PC-9 (cell line): ENCODE measurements at regions not wholly inside any gene's neighbourhood (a gene's known extent, or its start where the extent isn't known, plus 50 kb on each side); places are given as distances from the start of the nearest gene placed in this dataset.

Experiments
- BruUV-seq: library from RNA; stranded (reverse); fragments of 400-500 nt; replicated peaks from 2 replicates; lab custom pipeline; 2021; lab: Mats Ljungman, UMichigan
- CTCF ChIA-PET: fragments of 300-600 bp; sonication (Branson Sonifier 250); formaldehyde crosslinking; loops from one replicate; lab custom pipeline; 2022; ENCODE audit warnings: antibody characterized with exemption; lab: Charles Lee
- POLR2A ChIA-PET: fragments of 300-600 bp; sonication (Branson Sonifier 250); formaldehyde crosslinking; loops from one replicate; lab custom pipeline; 2022; ENCODE audit warnings: antibody characterized with exemption; ENCODE audit not compliant: unreplicated experiment; lab: Charles Lee
- DNase-seq, 2 experiments: peaks; one replicate each; pipeline versions ENCODE4 v3.0.0 to v3.0.0-alpha.2; 2015 to 2022; ENCODE audit warnings: mixed read lengths in 1 of 2
- H2AFZ ChIP-seq: fragments of 200-600 bp; sonication (generic); 2 replicates; pipeline ENCODE4 v1.8.1; 2017; ENCODE audit warnings: antibody characterized with exemption
- H3F3A ChIP-seq: fragments of 200-600 bp; sonication (generic); 2 replicates; pipeline ENCODE4 v1.8.1; 2017; ENCODE audit warnings: antibody characterized with exemption, mild to moderate bottlenecking, low read depth; ENCODE audit not compliant: insufficient read depth
- H3K27ac ChIP-seq: fragments of 200-600 bp; sonication (generic); 2 replicates; pipeline ENCODE4 v1.6.1; 2016; ENCODE audit warnings: mixed run types
- H3K27me3 ChIP-seq: fragments of 200-600 bp; sonication (generic); 2 replicates; pipeline ENCODE4 v1.6.1; 2016; ENCODE audit warnings: low read depth, mixed run types; ENCODE audit not compliant: insufficient read depth
- H3K36me3 ChIP-seq: fragments of 200-600 bp; sonication (generic); 2 replicates; pipeline ENCODE4 v1.6.1; 2016; ENCODE audit warnings: low read depth, mixed run types
- H3K4me1 ChIP-seq: fragments of 200-600 bp; sonication (generic); replicated peaks from 2 replicates; pipeline ENCODE4 v1.6.1; 2016; ENCODE audit warnings: mixed run types; ENCODE audit not compliant: insufficient read depth
- H3K4me2 ChIP-seq: fragments of 200-600 bp; sonication (generic); 2 replicates; pipeline ENCODE4 v1.6.1; 2017; ENCODE audit warnings: mixed run types
- H3K4me3 ChIP-seq: fragments of 200-600 bp; sonication (generic); 2 replicates; pipeline ENCODE4 v1.6.1; 2016; ENCODE audit warnings: mixed run types
- H3K79me2 ChIP-seq: fragments of 200-600 bp; sonication (generic); 2 replicates; pipeline ENCODE4 v1.6.1; 2017; ENCODE audit warnings: low read depth, mixed run types
- H3K9me2 ChIP-seq: fragments of 200-600 bp; sonication (generic); 2 replicates; pipeline ENCODE4 v1.8.1; 2017; ENCODE audit warnings: mild to moderate bottlenecking; ENCODE audit not compliant: insufficient read depth
- H3K9me3 ChIP-seq: fragments of 200-600 bp; sonication (generic); 2 replicates; pipeline ENCODE4 v1.8.1; 2016; ENCODE audit warnings: low read depth; ENCODE audit not compliant: insufficient read depth
- H4K20me1 ChIP-seq: fragments of 200-600 bp; sonication (generic); 2 replicates; pipeline ENCODE4 v1.8.1; 2017; ENCODE audit not compliant: insufficient read depth
- CTCF ChIP-seq: fragments of 200-600 bp; sonication (generic); conservative IDR thresholded peaks from 2 replicates; pipeline ENCODE4 v1.6.1; 2017; ENCODE audit warnings: mixed run types, antibody characterized with exemption, mild to moderate bottlenecking, moderate library complexity
- EZH2 ChIP-seq: fragments of 200-600 bp; sonication (generic); IDR thresholded peaks from 2 replicates; pipeline ENCODE4 v1.8.0; 2017; ENCODE audit warnings: antibody characterized with exemption, low read depth
- intact Hi-C: fragments of 100-400 bp; cut with micrococcal nuclease; formaldehyde crosslinking; loops from one replicate; pipeline ENCODE4 v1.10.0; 2022; ENCODE audit not compliant: unreplicated experiment

- Histone ChIP-seq H3K4me2 (no peak overlapping the region), H3K36me3 (no peaks in the 10 kb centered on the region), H3K79me2 (no peaks in the 10 kb centered on the region), H3K27me3 (peaks cover 80% of the 10 kb centered on the region), H3K9me3 (no peaks in the 10 kb centered on the region), H3K27ac (no peak overlapping the region), H3K4me1 (no peaks in the 10 kb centered on the region), H2AFZ (no peak overlapping the region), H4K20me1 (no peaks in the 10 kb centered on the region), H3K9me2 (no peaks in the 10 kb centered on the region), H3K4me3 (no peak overlapping the region), H3F3A (no peaks in the 10 kb centered on the region)
- CTCF ChIA-PET: no interaction called here
- no TSS peak for BruUV-seq
- no peak for DNase-seq
- TF ChIP-seq EZH2 (no peak), CTCF (no peak)
- intact Hi-C loops: no loop called here
- POLR2A ChIA-PET: no interaction called here
These were observed 74.3 kb upstream of the CTNNBL1 start for GRCh38 chr20:37619496-37619895.

GRCh38 chr20:37616110-37616425 is 77.8 kb upstream of the CTNNBL1 start:
- H3K4me3 ChIP-seq: no peak overlapping the region
- intact Hi-C loops: no loop called here
- CTCF ChIA-PET: no interaction called here
- H3K79me2 ChIP-seq: no peaks in the 10 kb centered on the region
- H3K9me3 ChIP-seq: no peaks in the 10 kb centered on the region
- no peak overlapping the region for H3K4me2 ChIP-seq
- no peak overlapping the region for H2AFZ ChIP-seq
- no peaks in the 10 kb centered on the region for H3K9me2 ChIP-seq
- no peaks in the 10 kb centered on the region for H3F3A ChIP-seq
- H3K27me3 ChIP-seq: peaks cover 77% of the 10 kb centered on the region
- H4K20me1 ChIP-seq: no peaks in the 10 kb centered on the region
- H3K36me3 ChIP-seq: no peaks in the 10 kb centered on the region
- H3K27ac ChIP-seq: no peak overlapping the region
- TF ChIP-seq CTCF (no peak; the same call in 1 of the 2 replicates), EZH2 (no peak)
- no peak for DNase-seq
- no TSS peak for BruUV-seq
- POLR2A ChIA-PET: interaction anchor here (0.6 kb wide), 1 partner anchor 15 kb away, joined by 5 read pairs; no protein-coding TSS in a partner anchor
- no peaks in the 10 kb centered on the region for H3K4me1 ChIP-seq

GRCh38 chr20:37615340-37616109 is 78.3 kb upstream of the CTNNBL1 start:
- Histone ChIP-seq H3K4me2 (no peak overlapping the region), H3K4me3 (no peak overlapping the region), H2AFZ (no peak overlapping the region), H3K4me1 (no peaks in the 10 kb centered on the region), H3K36me3 (no peaks in the 10 kb centered on the region), H3K27ac (no peak overlapping the region), H3K79me2 (no peaks in the 10 kb centered on the region), H3K9me2 (no peaks in the 10 kb centered on the region), H3K9me3 (no peaks in the 10 kb centered on the region), H3F3A (no peaks in the 10 kb centered on the region), H3K27me3 (peaks cover 77% of the 10 kb centered on the region), H4K20me1 (no peaks in the 10 kb centered on the region)
- POLR2A ChIA-PET: no interaction called here
- peak; percentile 81 for TF ChIP-seq CTCF
- TF ChIP-seq EZH2: no peak
- DNase-seq: peak in 1 of 2 experiments; percentile 20
- intact Hi-C loops: no loop called here
- no TSS peak for BruUV-seq
- CTCF ChIA-PET: no interaction called here
